ENCODE measurements at regions not wholly inside any gene's neighbourhood (a gene's known extent, or its start where the extent isn't known, plus 50 kb on each side); places are given as distances from the start of the nearest gene placed in this dataset.
"Not testable (repeated sequence)": the region's sequence is repeated elsewhere in the genome, so short reads cannot be mapped to it uniquely, and the experiment has no call there.

GRCh38 chr7:69540287-69540686 lies 58.0 kb upstream of the AUTS2 start (continued):
- TF ChIP-seq CTCF (conservative IDR thresholded peaks at IDR 0.05; ENCODE audit: low read depth in 2 of 2) (no peak), NANOG (IDR thresholded peaks at IDR 0.05; ENCODE audit: borderline replicate concordance) (no peak), JUNB (IDR thresholded peaks at IDR 0.05; ENCODE audit: unreplicated experiment) (no peak), EZH2phosphoT487 (IDR thresholded peaks at IDR 0.05; ENCODE audit: unreplicated experiment) (no peak), STAT1 (IDR thresholded peaks at IDR 0.05; ENCODE audit: unreplicated experiment) (no peak), ZNF114 (CRISPR knock-in tag; IDR thresholded peaks at IDR 0.05) (no peak)

- not testable (repeated sequence) for H3K36me3 Mint-ChIP-seq (ENCODE audit: low read depth); H3K4me1 Mint-ChIP-seq; H3K27ac ChIP-seq (ENCODE audit: low read depth); ATAC-seq; H3K4me3 Mint-ChIP-seq; H4K20me1 ChIP-seq (replicated peaks; ENCODE audit: insufficient read depth); H3K79me2 ChIP-seq (replicated peaks; ENCODE audit: insufficient read depth); H3K27me3 ChIP-seq (ENCODE audit: insufficient read depth); H3K27me3 Mint-ChIP-seq (ENCODE audit: insufficient read depth, low read depth, poor library complexity); H3F3A ChIP-seq (replicated peaks; ENCODE audit: low read depth); H3K9me3 Mint-ChIP-seq; H3K27ac Mint-ChIP-seq; H3K4me1 ChIP-seq (ENCODE audit: insufficient read depth); H3K4me2 ChIP-seq; H3K36me3 ChIP-seq (ENCODE audit: insufficient read depth); H3K4me3 ChIP-seq; H2AFZ ChIP-seq; DNase-seq (ENCODE audit: low spot score); H3K9me2 ChIP-seq (ENCODE audit: insufficient read depth)
Measured at GRCh38 chr7:69541779-69542432, 56.4 kb upstream of the AUTS2 start.

- H3K36me3 Mint-ChIP-seq (ENCODE audit: low read depth) = no peaks in the 10 kb centered on the region
- DNase-seq (ENCODE audit: low spot score) (no peak), ATAC-seq (no peak)
- Histone ChIP-seq H3K27me3 (ENCODE audit: insufficient read depth) (no peaks in the 10 kb centered on the region), H3K79me2 (replicated peaks; ENCODE audit: insufficient read depth) (no peaks in the 10 kb centered on the region), H3K4me2 (no peak overlapping the region), H2AFZ (no peak overlapping the region), H3K36me3 (ENCODE audit: insufficient read depth) (no peaks in the 10 kb centered on the region), H4K20me1 (replicated peaks; ENCODE audit: insufficient read depth) (no peaks in the 10 kb centered on the region), H3K4me1 (ENCODE audit: insufficient read depth) (no peaks in the 10 kb centered on the region), H3K4me3 (no peak overlapping the region), H3K27ac (ENCODE audit: low read depth) (no peak overlapping the region), H3F3A (replicated peaks; ENCODE audit: low read depth) (no peaks in the 10 kb centered on the region), H3K9me2 (ENCODE audit: insufficient read depth) (no peaks in the 10 kb centered on the region)
- no peaks in the 10 kb centered on the region for H3K9me3 Mint-ChIP-seq
- peaks cover 2% of the 10 kb centered on the region for H3K27me3 Mint-ChIP-seq (ENCODE audit: insufficient read depth, low read depth, poor library complexity)
- H3K4me3 Mint-ChIP-seq = no peak overlapping the region
- no peak overlapping the region for H3K27ac Mint-ChIP-seq
- no peaks in the 10 kb centered on the region for H3K4me1 Mint-ChIP-seq
- TF ChIP-seq ZNF114 (CRISPR knock-in tag; IDR thresholded peaks at IDR 0.05) (no peak), STAT1 (IDR thresholded peaks at IDR 0.05; ENCODE audit: unreplicated experiment) (no peak), EZH2phosphoT487 (IDR thresholded peaks at IDR 0.05; ENCODE audit: unreplicated experiment) (no peak), EZH2 (IDR thresholded peaks at IDR 0.05; ENCODE audit: low read depth, unreplicated experiment) (no peak), ETS1 (IDR thresholded peaks at IDR 0.05) (no peak), ZNF331 (CRISPR knock-in tag; IDR thresholded peaks at IDR 0.05; ENCODE audit: low read depth) (no peak), REST (IDR thresholded peaks at IDR 0.05; ENCODE audit: unreplicated experiment) (no peak), POLR2AphosphoS5 (IDR thresholded peaks at IDR 0.05; ENCODE audit: low read depth) (no peak), CREB1 (CRISPR knock-in tag; IDR thresholded peaks at IDR 0.05; ENCODE audit: low read depth) (no peak)
Measured at GRCh38 chr7:69545175-69545574, 53.1 kb upstream of the AUTS2 start.
